Transverse colon (tissue), 4 donors: ENCODE measurements at regions not wholly inside any gene's neighbourhood (a gene's known extent, or its start where the extent isn't known, plus 50 kb on each side); places are given as distances from the start of the nearest gene placed in this dataset.

Experiments used
- EP300 ChIP-seq: sonication (generic); formaldehyde crosslinking; IDR thresholded peaks from one replicate; pipeline ENCODE4 v1.6.1; 2017; ENCODE audit warnings: antibody characterized with exemption, low read depth
- POLR2A ChIP-seq: fragments of 450-650 bp; IDR thresholded peaks from one replicate; pipeline ENCODE4 v1.6.1; 2016; ENCODE audit warnings: antibody characterized with exemption, mild to moderate bottlenecking, moderate library complexity
- POLR2AphosphoS5 ChIP-seq, 3 donors: sonication (generic); formaldehyde crosslinking; IDR thresholded peaks; one replicate each; pipeline ENCODE4 v1.6.1; 2016; ENCODE audit warnings: antibody characterized with exemption in 3 of 3
- TF ChIP-seq, protein P1 (sequence below), 5 experiments: fragments of 200-600 bp in 3 of 5; fragments of 450-650 bp in 2 of 5; sonication (generic) in 3 of 5; IDR thresholded peaks; 1 replicate in 2 of 5; 2 replicates in 3 of 5; pipeline ENCODE4 v1.5.1; 2016 to 2017; ENCODE audit warnings: antibody characterized with exemption in 5 of 5, inconsistent platforms in 3 of 5, mild to moderate bottlenecking in 2 of 5, moderate library complexity in 1 of 5

DNA sequence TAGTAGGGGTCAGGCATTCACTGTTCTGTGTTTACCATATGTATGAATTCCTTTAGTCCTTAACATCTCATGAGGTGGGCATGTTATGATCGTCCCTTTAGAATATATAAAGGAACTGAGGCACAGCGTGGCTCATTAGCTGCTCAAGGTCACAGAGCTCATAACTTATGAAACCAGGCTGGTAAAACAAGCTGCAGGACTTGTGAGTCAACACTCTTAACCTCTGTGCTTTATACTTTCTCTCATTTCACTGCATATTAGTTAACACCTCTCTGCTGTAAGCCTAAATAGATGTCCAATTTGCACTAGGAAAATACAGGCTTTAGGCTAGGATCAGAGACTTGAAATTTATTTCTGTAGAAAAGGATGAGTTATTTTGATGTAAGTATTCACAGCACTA lies 180.3 kb upstream of the HDAC9 start:
- TF ChIP-seq POLR2AphosphoS5 (IDR thresholded peaks at IDR 0.05) = no peak
- no peak for TF ChIP-seq POLR2A
- TF ChIP-seq, protein P1, sequence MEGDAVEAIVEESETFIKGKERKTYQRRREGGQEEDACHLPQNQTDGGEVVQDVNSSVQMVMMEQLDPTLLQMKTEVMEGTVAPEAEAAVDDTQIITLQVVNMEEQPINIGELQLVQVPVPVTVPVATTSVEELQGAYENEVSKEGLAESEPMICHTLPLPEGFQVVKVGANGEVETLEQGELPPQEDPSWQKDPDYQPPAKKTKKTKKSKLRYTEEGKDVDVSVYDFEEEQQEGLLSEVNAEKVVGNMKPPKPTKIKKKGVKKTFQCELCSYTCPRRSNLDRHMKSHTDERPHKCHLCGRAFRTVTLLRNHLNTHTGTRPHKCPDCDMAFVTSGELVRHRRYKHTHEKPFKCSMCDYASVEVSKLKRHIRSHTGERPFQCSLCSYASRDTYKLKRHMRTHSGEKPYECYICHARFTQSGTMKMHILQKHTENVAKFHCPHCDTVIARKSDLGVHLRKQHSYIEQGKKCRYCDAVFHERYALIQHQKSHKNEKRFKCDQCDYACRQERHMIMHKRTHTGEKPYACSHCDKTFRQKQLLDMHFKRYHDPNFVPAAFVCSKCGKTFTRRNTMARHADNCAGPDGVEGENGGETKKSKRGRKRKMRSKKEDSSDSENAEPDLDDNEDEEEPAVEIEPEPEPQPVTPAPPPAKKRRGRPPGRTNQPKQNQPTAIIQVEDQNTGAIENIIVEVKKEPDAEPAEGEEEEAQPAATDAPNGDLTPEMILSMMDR (IDR thresholded peaks at IDR 0.05) = no peak
- no peak for TF ChIP-seq EP300
